Heart left ventricle (tissue), 16 donors: ENCODE measurements at regions not wholly inside any gene's neighbourhood (a gene's known extent, or its start where the extent isn't known, plus 50 kb on each side); places are given as distances from the start of the nearest gene placed in this dataset.

ENCODE experiments used
- ATAC-seq, 4 donors: fragments of 200-7000 bp; cut with Tn5 transposase; one replicate each; pipeline ENCODE4 v1.9.1; 2020 to 2022; ENCODE audit warnings: moderate library complexity in 4 of 4, mild to moderate bottlenecking in 3 of 4, moderate number of reproducible peaks in 1 of 4
- DNase-seq, 5 donors: peaks; one replicate each; pipeline ENCODE4 v3.0.0-alpha.2; 2020
- H3K27ac ChIP-seq, 12 donors: fragments of 200-600 bp; sonication (generic) in 4 of 12; one replicate each; pipeline versions ENCODE4 v1.5.0 to v1.8.0; 2016 to 2022; ENCODE audit warnings: mild to moderate bottlenecking in 2 of 12
- H3K27me3 ChIP-seq, 9 donors: fragments of 200-600 bp; sonication (generic) in 2 of 9; one replicate each; pipeline versions ENCODE4 v1.5.1 to v1.8.0; 2016 to 2022; ENCODE audit warnings: mild to moderate bottlenecking in 3 of 9
- H3K36me3 ChIP-seq, 9 donors: fragments of 200-600 bp; sonication (generic) in 2 of 9; one replicate each; pipeline versions ENCODE4 v1.5.0 to v1.8.0; 2018 to 2022; ENCODE audit warnings: mild to moderate bottlenecking in 2 of 9
- H3K4me1 ChIP-seq, 12 donors: fragments of 200-600 bp; sonication (generic) in 4 of 12; one replicate each; pipeline versions ENCODE4 v1.5.0 to v1.8.0; 2016 to 2022; ENCODE audit warnings: mild to moderate bottlenecking in 3 of 12
- H3K4me3 ChIP-seq, 12 donors: fragments of 200-600 bp; sonication (generic) in 4 of 12; one replicate each; pipeline versions ENCODE4 v1.5.0 to v1.8.0; 2017 to 2022; ENCODE audit warnings: mild to moderate bottlenecking in 9 of 12, moderate library complexity in 4 of 12
- H3K9me3 ChIP-seq, 12 donors: fragments of 200-600 bp; sonication (generic) in 4 of 12; one replicate each; pipeline versions ENCODE4 v1.5.0 to v1.8.0; 2016 to 2022; ENCODE audit warnings: mild to moderate bottlenecking in 1 of 12
- CTCF ChIP-seq, 12 donors: fragments of 200-600 bp; sonication (generic) in 4 of 12; IDR thresholded peaks; one replicate each; pipeline versions ENCODE4 v1.5.0 to v1.8.0; 2018 to 2022; ENCODE audit warnings: antibody characterized with exemption in 12 of 12, mild to moderate bottlenecking in 5 of 12
- POLR2A ChIP-seq, 2 donors: fragments of 450-650 bp; IDR thresholded peaks; one replicate each; pipeline ENCODE4 v1.6.1; 2017; ENCODE audit warnings: antibody characterized with exemption in 2 of 2, mild to moderate bottlenecking in 2 of 2, moderate library complexity in 2 of 2
- WGBS, 4 donors: extraction: QIAGEN DNeasy Blood & Tissue Kit in 2 of 4; methylation state at CpG; one replicate each; pipeline versions ENCODE4 v1.1.5 to v1.1.7; 2013 to 2018; 5-methylcytosine and 5-hydroxymethylcytosine counted together
- intact Hi-C, 10 donors: fragments of 100-400 bp; cut with DNase I; formaldehyde crosslinking; loops; one replicate each; pipeline versions ENCODE4 v1.11.1 to v1.14.2; 2022
- donor health status: ischemic (EF 13 %, LVEDD 7.1; RV severe dilation, severe dysfunction).
- donor health status: healthy with polysubstance abuse.
- donor health status: DM: no; HTN: yes; CAD: no.
- donor health status: DM: no; HTN: no; CAD: no.
- donor health status: ischemic (EF 25% LVEDD 6.9; RV normal size, moderate dysfunction).
- donor health status: ischemic (EF 25% LVEDD 5.7; RV mildly dilated, moderate dysfunction).
- donor health status: healthy.
- donor health status: DM: yes; HTN: yes; CAD: no.
- donor health status: ischemic (EF 35%, LVEDD 5.7; RV mildly dilated, moderate dysfunction).
- donor health status: nonischemic (EF 11% LVEDD 7.7; RV severe dilation, severe dysfunction).
- donor health status: DM: yes; HTN: yes; CAD: no.
- donor health status: PGD.
- donor health status: ischemic (EF 29% LVEDD 5.4; RV normal size, mild dysfunction).
- donor health status: nonischemic (EF 23%, LVEDD 6.1; RV moderate dilation, normal function).

DNA sequence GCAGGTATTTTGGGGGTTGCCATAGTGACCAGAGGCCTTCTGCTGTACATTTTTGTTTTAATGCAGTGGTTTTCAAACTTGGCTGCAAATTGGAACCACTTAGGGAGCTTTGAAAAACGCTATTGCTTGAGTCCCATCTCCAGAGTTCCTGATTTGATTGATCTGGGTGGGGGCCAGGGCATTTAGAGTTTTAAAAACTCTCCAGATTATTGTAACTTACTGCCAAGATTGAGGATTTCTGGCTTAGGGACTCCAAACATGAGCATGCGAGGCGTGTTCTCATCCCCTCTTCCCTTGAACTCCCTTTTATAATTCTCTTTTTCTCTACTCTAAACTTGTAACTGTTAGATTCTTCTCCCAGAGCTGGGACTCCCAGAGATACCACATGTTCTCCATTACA lies 340.8 kb upstream of the SUCLG2 start:
- TF ChIP-seq POLR2A (IDR thresholded peaks at IDR 0.05) = no peak
- TF ChIP-seq CTCF (IDR thresholded peaks at IDR 0.05) = no peak
- H3K27ac ChIP-seq = no peak overlapping the region
- no peak for ATAC-seq
- 47 to 54% (median 51%) methylated on average over 3 of the region's 3 CpGs for WGBS, 4 donors
- peaks cover 0 to 6% (median 0%) of the 10 kb centered on the region in 12 donors for H3K9me3 ChIP-seq
- no peaks in the 10 kb centered on the region for H3K36me3 ChIP-seq
- H3K27me3 ChIP-seq = peaks cover 0 to 2% (median 0%) of the 10 kb centered on the region in 9 donors
- no peak for DNase-seq
- H3K4me1 ChIP-seq = no peaks in the 10 kb centered on the region
- intact Hi-C loops = no loop called here
- H3K4me3 ChIP-seq = no peak overlapping the region

- no peaks in the 10 kb centered on the region for H3K27me3 ChIP-seq
- no peak overlapping the region for H3K27ac ChIP-seq
- no peak for TF ChIP-seq CTCF (IDR thresholded peaks at IDR 0.05)
- TF ChIP-seq POLR2A (IDR thresholded peaks at IDR 0.05) = no peak
- H3K36me3 ChIP-seq = no peaks in the 10 kb centered on the region
- H3K4me3 ChIP-seq = no peak overlapping the region
- H3K4me1 ChIP-seq = no peaks in the 10 kb centered on the region
- WGBS, 4 donors = 74 to 82% (median 76%) methylated on average over 4 of the region's 4 CpGs
- DNase-seq = no peak
- no peak for ATAC-seq
- H3K9me3 ChIP-seq = peaks cover 0 to under 1% (median 0%) of the 10 kb centered on the region in 12 donors
- intact Hi-C loops = no loop called here
Observed at GRCh38 chr3:67986706-67987105, 332.3 kb upstream of the SUCLG2 start.

GRCh38 chr3:67983166-67983565 lies 328.8 kb upstream of the SUCLG2 start:
- 79 to 92% (median 86%) methylated on average over 3 of the region's 3 CpGs for WGBS, 4 donors
- no peak for ATAC-seq
- TF ChIP-seq POLR2A (IDR thresholded peaks at IDR 0.05) (no peak), CTCF (IDR thresholded peaks at IDR 0.05) (no peak)

GRCh38 chr3:67981077-67981476 lies 326.7 kb upstream of the SUCLG2 start:
- Histone ChIP-seq H3K4me3 (no peak overlapping the region), H3K4me1 (no peaks in the 10 kb centered on the region), H3K27ac (no peak overlapping the region), H3K9me3 (no peaks in the 10 kb centered on the region), H3K36me3 (no peaks in the 10 kb centered on the region), H3K27me3 (no peaks in the 10 kb centered on the region)
- DNase-seq = no peak
- 82 to 89% (median 88%) methylated on average over 3 of the region's 3 CpGs for WGBS, 4 donors
- ATAC-seq = no peak
- intact Hi-C loops = no loop called here
- TF ChIP-seq CTCF (IDR thresholded peaks at IDR 0.05) = no peak
- TF ChIP-seq POLR2A (IDR thresholded peaks at IDR 0.05) = no peak

More at GRCh38 chr3:67983166-67983565, 328.8 kb upstream of the SUCLG2 start:
- H3K36me3 ChIP-seq = no peaks in the 10 kb centered on the region
- no peaks in the 10 kb centered on the region for H3K9me3 ChIP-seq
- no peak overlapping the region for H3K27ac ChIP-seq
- no peak for DNase-seq
- H3K4me1 ChIP-seq = no peaks in the 10 kb centered on the region
- intact Hi-C loops = no loop called here
- no peaks in the 10 kb centered on the region for H3K27me3 ChIP-seq
- no peak overlapping the region for H3K4me3 ChIP-seq
